22Rv1 (cell line): ENCODE measurements at regions not wholly inside any gene's neighbourhood (a gene's known extent, or its start where the extent isn't known, plus 50 kb on each side); places are given as distances from the start of the nearest gene placed in this dataset.

Experiments used
- H3K27ac ChIP-seq: fragments of 450-650 bp; 2 replicates; pipeline ENCODE4 v1.5.1; 2017
- ZFX ChIP-seq: fragments of 450-650 bp; IDR thresholded peaks from 2 replicates; pipeline ENCODE4 v1.6.1; 2017; ENCODE audit warnings: antibody characterized with exemption, borderline replicate concordance
- TF ChIP-seq, protein P1 (sequence below): fragments of 450-650 bp; IDR thresholded peaks from 2 replicates; pipeline ENCODE4 v1.5.1; 2017; ENCODE audit warnings: mild to moderate bottlenecking

GRCh38 chr13:91169321-91170050 is 178.0 kb upstream of the MIR17HG start:
- no peak overlapping the region for H3K27ac ChIP-seq
- TF ChIP-seq, protein P1, sequence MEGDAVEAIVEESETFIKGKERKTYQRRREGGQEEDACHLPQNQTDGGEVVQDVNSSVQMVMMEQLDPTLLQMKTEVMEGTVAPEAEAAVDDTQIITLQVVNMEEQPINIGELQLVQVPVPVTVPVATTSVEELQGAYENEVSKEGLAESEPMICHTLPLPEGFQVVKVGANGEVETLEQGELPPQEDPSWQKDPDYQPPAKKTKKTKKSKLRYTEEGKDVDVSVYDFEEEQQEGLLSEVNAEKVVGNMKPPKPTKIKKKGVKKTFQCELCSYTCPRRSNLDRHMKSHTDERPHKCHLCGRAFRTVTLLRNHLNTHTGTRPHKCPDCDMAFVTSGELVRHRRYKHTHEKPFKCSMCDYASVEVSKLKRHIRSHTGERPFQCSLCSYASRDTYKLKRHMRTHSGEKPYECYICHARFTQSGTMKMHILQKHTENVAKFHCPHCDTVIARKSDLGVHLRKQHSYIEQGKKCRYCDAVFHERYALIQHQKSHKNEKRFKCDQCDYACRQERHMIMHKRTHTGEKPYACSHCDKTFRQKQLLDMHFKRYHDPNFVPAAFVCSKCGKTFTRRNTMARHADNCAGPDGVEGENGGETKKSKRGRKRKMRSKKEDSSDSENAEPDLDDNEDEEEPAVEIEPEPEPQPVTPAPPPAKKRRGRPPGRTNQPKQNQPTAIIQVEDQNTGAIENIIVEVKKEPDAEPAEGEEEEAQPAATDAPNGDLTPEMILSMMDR, result no peak
- no peak for TF ChIP-seq ZFX

DNA sequence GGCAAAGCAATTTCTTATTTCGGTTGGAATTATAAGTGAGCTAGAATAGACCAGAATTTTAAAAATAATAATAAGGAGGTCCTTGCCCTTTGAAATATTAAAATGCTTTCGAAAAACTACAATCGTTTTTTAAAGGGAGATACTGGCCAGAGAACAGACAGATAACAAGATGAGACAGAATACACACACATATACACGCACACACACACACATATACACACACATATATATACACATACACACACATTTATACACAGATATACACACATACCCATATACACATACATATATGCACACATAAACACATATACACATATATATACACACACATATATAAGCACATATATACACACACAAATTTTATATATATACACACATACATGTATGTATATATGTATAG is 175.3 kb upstream of the MIR17HG start:
- no peak overlapping the region for H3K27ac ChIP-seq
- no peak for TF ChIP-seq ZFX
- TF ChIP-seq, protein P1, result no peak

DNA sequence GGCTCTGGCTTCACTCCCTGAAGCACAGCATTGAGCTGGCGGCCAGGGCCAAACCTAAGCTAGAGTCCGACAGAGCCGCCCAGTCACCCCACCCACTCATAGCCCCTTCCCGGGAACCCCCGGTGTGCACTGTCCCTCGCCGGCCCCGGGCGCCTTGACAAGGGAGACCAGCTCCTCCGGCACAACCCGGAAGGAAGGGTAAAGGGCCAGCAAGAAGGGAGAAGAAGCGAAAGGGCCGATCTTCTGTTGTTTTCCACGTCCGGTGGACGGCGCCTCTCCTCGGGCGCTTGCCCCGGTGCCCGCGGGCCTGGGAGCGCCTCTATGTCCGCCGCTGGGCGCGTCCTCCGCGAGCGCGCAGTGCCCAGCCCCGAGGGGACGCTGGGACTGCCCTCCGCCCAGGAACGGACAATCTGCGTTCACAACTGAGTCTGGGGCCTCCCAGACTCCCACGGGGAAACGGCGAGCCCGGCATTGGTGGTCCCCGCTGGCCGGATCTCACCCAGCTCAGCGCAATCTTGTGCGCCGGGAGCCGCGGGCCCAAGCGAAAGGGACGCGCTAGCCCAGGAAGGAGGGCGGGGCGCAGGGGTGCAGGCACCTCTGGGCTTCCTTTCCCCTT is 172.5 kb upstream of the MIR17HG start:
- no peak for TF ChIP-seq ZFX
- TF ChIP-seq, protein P1, result no peak
- no peak overlapping the region for H3K27ac ChIP-seq

DNA sequence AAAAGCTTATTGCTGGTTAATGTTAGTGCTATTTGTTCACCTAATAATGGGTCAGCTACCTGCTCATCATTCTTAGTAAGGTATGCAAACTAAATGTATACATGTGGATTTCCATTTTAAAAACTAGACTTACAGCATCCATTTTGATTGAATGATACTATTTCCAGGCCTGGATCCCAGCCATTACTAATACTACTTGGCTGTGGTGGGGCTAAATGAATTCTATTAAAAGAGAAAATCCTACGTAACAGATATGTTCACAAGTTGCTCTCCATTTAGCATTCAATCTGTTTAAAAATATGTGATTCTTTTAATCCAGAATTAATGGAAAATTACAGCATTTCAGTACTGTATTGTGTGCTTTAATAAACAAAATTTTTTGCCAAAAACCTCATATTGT is 169.4 kb upstream of the MIR17HG start:
- no peak for TF ChIP-seq ZFX
- TF ChIP-seq, protein P1, result no peak
- no peak overlapping the region for H3K27ac ChIP-seq

DNA sequence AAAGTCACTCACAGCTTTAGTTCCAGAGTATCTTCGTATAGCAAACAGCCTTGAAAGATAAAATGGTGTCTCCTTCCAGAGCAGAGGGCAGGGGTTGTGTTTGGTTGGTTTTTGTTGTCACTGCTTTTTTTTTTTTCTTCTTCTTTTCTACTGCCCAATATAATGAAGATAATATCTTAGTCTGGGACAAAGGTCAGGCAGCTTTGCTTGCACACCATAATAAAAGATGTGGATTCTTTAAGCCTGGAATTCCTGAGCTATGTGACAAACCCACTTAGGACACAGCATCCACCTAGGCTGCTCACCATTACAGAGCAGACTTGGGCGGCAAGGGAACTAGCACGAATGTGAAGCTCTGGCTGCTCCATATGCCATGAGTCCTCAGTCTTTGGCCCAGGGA is 165.6 kb upstream of the MIR17HG start:
- 0 out of 2 replicates have a peak overlapping the region, but pooled peaks have one; percentile 4 for H3K27ac ChIP-seq

DNA sequence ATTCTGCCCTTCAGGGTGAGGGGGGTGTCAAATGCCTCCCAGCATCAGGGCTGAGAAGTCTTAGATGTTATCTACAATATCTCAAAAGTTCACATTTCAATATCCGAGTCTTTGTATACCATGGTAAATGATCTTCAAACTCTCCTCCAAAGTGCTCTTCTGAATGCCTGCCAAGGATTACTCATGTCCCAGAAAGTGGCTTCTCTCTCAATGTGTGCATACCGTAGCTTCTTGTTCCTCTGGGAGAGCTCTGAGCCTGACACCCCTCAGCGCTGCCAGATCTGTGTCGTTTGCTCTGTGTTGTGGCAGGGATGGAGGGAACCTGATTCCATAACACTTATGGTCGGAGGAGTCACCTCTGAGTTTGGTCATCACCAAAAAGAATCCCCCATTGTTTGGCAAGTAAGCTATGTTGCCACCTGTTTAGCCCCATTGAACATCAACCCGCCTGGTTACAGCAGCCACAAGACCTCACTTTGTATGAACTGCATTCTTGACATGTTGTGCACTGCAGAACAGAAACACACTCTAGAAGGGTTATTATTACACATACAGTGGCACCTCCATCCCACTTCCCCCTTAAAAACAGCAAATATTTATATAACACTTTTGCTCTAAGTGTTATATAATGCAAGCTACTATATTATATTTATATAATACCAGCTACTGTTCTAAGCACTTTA is 163.1 kb upstream of the MIR17HG start:
- no peak overlapping the region for H3K27ac ChIP-seq
- no peak for TF ChIP-seq ZFX
- TF ChIP-seq, protein P1, result no peak

More for the DNA sequence above, 165.6 kb upstream of the MIR17HG start:
- no peak for TF ChIP-seq ZFX
- TF ChIP-seq, protein P1, result no peak
